GM12878 (cell line): ENCODE measurements at regions not wholly inside any gene's neighbourhood (a gene's known extent, or its start where the extent isn't known, plus 50 kb on each side); places are given as distances from the start of the nearest gene placed in this dataset.

Experiments used
- CREB1 ChIP-seq: IDR thresholded peaks from 2 replicates; pipeline ENCODE4 v1.6.1; 2012; ENCODE audit warnings: low read depth, mild to moderate bottlenecking, inconsistent platforms
- DPF2 ChIP-seq: fragments of 450-650 bp; IDR thresholded peaks from 2 replicates; pipeline ENCODE4 v1.6.1; 2017; ENCODE audit warnings: mild to moderate bottlenecking
- EZH2 ChIP-seq: IDR thresholded peaks from 2 replicates; pipeline ENCODE4 v1.6.1; 2012; ENCODE audit warnings: low read depth, mild to moderate bottlenecking, control low read depth, inconsistent platforms, low read length, borderline replicate concordance; ENCODE audit not compliant: control insufficient read depth
- GABPA ChIP-seq: IDR thresholded peaks from 2 replicates; pipeline ENCODE4 v1.6.1; 2014; ENCODE audit warnings: antibody characterized with exemption, low read depth, mild to moderate bottlenecking, inconsistent platforms
- NFIC ChIP-seq: IDR thresholded peaks from 2 replicates; pipeline ENCODE4 v1.6.1; 2012; ENCODE audit warnings: low read depth, mild to moderate bottlenecking, inconsistent platforms, low read length, moderate library complexity
- NRF1 ChIP-seq: conservative IDR thresholded peaks from 2 replicates; pipeline ENCODE4 v1.6.1; 2011; ENCODE audit warnings: mild to moderate bottlenecking, low read depth, low read length, improper control_type of control experiment
- YY1 ChIP-seq: IDR thresholded peaks from 2 replicates; pipeline ENCODE4 v1.6.1; 2011; ENCODE audit warnings: low read depth, mild to moderate bottlenecking, low read length
- TF ChIP-seq, protein P1 (sequence below), 3 experiments: IDR thresholded peaks in 2 of 3; conservative IDR thresholded peaks in 1 of 3; 2 replicates each; pipeline ENCODE4 v1.5.1; 2011; ENCODE audit warnings: low read depth in 3 of 3, low read length in 3 of 3, mild to moderate bottlenecking in 3 of 3, control low read depth in 2 of 3, moderate library complexity in 2 of 3, inconsistent platforms in 1 of 3, mixed read lengths in 1 of 3; ENCODE audit not compliant: control insufficient read depth in 2 of 3, insufficient read depth in 1 of 3; ENCODE audit errors: extremely low read depth in 1 of 3
- TF ChIP-seq, protein P2 (sequence below): fragments of 450-650 bp; IDR thresholded peaks from 2 replicates; pipeline ENCODE4 v1.6.1; 2016; ENCODE audit warnings: mild to moderate bottlenecking, moderate library complexity, borderline replicate concordance
- TF ChIP-seq, protein P3 (sequence below): IDR thresholded peaks from 2 replicates; pipeline ENCODE4 v1.6.1; 2011; ENCODE audit warnings: mild to moderate bottlenecking, low read depth, low read length, moderate library complexity; ENCODE audit not compliant: insufficient replicate concordance

DNA sequence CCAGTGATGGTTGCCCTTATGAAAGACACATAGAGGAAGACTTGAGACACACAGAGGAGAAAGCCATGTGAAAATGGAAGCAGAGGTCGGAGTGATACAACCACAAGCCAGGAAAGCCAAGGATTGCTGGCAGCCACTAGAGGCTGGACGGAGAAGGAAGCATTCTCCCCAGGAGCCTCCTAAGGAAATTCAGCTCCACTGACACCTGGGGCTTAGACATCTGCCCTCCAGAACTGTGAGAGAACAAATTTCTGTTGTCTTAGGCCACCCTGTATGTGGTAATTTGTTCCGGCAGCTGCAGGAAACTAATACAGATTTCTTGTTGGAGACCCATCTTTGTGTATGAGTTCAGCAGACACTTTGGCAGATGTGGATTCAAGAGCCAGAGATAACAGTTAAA lies 126.9 kb upstream of the ATP1A1 start:
- TF ChIP-seq DPF2 (no peak), CREB1 (no peak), NFIC (no peak), EZH2 (no peak), YY1 (no peak), GABPA (no peak), NRF1 (no peak)
- TF ChIP-seq, protein P1, sequence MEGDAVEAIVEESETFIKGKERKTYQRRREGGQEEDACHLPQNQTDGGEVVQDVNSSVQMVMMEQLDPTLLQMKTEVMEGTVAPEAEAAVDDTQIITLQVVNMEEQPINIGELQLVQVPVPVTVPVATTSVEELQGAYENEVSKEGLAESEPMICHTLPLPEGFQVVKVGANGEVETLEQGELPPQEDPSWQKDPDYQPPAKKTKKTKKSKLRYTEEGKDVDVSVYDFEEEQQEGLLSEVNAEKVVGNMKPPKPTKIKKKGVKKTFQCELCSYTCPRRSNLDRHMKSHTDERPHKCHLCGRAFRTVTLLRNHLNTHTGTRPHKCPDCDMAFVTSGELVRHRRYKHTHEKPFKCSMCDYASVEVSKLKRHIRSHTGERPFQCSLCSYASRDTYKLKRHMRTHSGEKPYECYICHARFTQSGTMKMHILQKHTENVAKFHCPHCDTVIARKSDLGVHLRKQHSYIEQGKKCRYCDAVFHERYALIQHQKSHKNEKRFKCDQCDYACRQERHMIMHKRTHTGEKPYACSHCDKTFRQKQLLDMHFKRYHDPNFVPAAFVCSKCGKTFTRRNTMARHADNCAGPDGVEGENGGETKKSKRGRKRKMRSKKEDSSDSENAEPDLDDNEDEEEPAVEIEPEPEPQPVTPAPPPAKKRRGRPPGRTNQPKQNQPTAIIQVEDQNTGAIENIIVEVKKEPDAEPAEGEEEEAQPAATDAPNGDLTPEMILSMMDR (IDR thresholded peaks at IDR 0.05 in 2 of 3, conservative IDR thresholded peaks at IDR 0.05 in 1 of 3; ENCODE audit: control insufficient read depth in 2 of 3, extremely low read depth in 1 of 3, insufficient read depth in 1 of 3, low read depth in 3 of 3, low read length in 3 of 3) = no peak
- TF ChIP-seq, protein P2, sequence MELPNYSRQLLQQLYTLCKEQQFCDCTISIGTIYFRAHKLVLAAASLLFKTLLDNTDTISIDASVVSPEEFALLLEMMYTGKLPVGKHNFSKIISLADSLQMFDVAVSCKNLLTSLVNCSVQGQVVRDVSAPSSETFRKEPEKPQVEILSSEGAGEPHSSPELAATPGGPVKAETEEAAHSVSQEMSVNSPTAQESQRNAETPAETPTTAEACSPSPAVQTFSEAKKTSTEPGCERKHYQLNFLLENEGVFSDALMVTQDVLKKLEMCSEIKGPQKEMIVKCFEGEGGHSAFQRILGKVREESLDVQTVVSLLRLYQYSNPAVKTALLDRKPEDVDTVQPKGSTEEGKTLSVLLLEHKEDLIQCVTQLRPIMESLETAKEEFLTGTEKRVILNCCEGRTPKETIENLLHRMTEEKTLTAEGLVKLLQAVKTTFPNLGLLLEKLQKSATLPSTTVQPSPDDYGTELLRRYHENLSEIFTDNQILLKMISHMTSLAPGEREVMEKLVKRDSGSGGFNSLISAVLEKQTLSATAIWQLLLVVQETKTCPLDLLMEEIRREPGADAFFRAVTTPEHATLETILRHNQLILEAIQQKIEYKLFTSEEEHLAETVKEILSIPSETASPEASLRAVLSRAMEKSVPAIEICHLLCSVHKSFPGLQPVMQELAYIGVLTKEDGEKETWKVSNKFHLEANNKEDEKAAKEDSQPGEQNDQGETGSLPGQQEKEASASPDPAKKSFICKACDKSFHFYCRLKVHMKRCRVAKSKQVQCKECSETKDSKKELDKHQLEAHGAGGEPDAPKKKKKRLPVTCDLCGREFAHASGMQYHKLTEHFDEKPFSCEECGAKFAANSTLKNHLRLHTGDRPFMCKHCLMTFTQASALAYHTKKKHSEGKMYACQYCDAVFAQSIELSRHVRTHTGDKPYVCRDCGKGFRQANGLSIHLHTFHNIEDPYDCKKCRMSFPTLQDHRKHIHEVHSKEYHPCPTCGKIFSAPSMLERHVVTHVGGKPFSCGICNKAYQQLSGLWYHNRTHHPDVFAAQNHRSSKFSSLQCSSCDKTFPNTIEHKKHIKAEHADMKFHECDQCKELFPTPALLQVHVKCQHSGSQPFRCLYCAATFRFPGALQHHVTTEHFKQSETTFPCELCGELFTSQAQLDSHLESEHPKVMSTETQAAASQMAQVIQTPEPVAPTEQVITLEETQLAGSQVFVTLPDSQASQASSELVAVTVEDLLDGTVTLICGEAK = no peak
- TF ChIP-seq, protein P3, sequence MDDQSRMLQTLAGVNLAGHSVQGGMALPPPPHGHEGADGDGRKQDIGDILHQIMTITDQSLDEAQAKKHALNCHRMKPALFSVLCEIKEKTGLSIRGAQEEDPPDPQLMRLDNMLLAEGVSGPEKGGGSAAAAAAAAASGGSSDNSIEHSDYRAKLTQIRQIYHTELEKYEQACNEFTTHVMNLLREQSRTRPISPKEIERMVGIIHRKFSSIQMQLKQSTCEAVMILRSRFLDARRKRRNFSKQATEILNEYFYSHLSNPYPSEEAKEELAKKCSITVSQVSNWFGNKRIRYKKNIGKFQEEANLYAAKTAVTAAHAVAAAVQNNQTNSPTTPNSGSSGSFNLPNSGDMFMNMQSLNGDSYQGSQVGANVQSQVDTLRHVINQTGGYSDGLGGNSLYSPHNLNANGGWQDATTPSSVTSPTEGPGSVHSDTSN = no peak
